Lower leg skin (tissue), 4 donors: ENCODE measurements at regions not wholly inside any gene's neighbourhood (a gene's known extent, or its start where the extent isn't known, plus 50 kb on each side); places are given as distances from the start of the nearest gene placed in this dataset.

ENCODE experiments used
- DNase-seq, 2 donors: peaks; one replicate each; pipeline ENCODE4 v3.0.0-alpha.2; 2019; ENCODE audit warnings: low spot score in 2 of 2
- H3K4me3 ChIP-seq: fragments of 200-600 bp; sonication (generic); 2 replicates; pipeline ENCODE4 v1.5.1; 2017; ENCODE audit warnings: mild to moderate bottlenecking, low read depth; ENCODE audit not compliant: poor library complexity, severe bottlenecking
- POLR2A ChIP-seq, 2 donors: fragments of 450-650 bp; IDR thresholded peaks; one replicate each; pipeline ENCODE4 v1.6.1; 2016 to 2017; ENCODE audit warnings: antibody characterized with exemption in 2 of 2, mild to moderate bottlenecking in 1 of 2, moderate library complexity in 1 of 2
- WGBS, 2 donors: methylation state at CpG; one replicate each; pipeline ENCODE4 v1.1.5; 2018; 5-methylcytosine and 5-hydroxymethylcytosine counted together
- intact Hi-C: fragments of 100-400 bp; cut with DNase I; formaldehyde crosslinking; loops from one replicate; pipeline ENCODE4 v1.15.0; 2023; ENCODE audit warnings: low total_unique reads
- TF ChIP-seq, protein P1 (sequence below), 3 donors: fragments of 450-650 bp; IDR thresholded peaks; one replicate each; pipeline ENCODE4 v1.5.1; 2016; ENCODE audit warnings: antibody characterized with exemption in 3 of 3, mild to moderate bottlenecking in 3 of 3, moderate library complexity in 2 of 3

DNA sequence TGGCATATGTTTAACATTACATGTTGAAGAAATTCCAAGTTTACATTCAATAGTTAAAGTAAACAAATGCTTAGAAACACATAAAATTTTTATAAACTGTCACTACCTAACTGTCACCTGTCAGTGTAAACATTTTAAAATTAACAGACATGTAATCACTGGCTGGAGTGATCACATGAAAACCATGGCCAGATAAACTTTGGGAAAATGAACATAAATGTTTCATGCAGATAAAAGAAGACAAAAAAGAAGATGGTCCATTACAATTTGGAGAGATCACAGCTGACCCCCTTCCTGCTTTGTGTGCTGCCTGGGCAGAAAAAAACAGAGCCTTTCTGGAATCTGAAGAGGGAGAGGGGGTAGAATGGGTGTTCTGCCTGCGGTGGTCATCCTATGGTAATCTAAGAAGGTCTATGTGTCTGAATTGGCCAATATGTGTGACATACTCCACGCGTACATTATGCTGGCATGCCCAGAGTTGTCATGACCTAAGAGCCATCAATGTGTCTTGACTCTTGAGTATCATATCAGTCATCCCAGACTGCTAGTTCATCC is 57.5 kb upstream of the MEOX2 start:
- DNase-seq: no peak
- intact Hi-C loops: no loop called here
- 62 to 65% methylated on average over 3 of the region's 3 CpGs for WGBS, 2 donors

DNA sequence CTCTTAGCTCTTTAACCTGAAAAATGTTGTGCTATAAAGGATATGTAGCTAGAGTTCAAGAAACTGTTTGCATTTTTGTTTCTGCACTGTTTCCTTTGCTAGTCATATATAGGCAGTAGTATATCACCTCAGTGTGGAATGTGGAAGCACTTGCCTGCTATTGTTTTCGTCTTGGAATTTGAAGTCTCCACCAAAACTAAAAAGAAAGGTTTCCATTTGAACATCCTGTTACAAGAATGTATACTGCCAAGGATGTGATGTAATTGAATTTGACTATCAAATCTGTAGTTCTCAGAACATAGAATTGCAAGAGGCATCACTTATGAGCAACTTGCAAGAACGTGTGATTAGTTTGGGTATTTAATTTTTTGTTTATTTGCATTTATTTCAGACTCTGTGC is 51.1 kb upstream of the MEOX2 start:
- intact Hi-C loops: no loop called here
- TF ChIP-seq, protein P1, sequence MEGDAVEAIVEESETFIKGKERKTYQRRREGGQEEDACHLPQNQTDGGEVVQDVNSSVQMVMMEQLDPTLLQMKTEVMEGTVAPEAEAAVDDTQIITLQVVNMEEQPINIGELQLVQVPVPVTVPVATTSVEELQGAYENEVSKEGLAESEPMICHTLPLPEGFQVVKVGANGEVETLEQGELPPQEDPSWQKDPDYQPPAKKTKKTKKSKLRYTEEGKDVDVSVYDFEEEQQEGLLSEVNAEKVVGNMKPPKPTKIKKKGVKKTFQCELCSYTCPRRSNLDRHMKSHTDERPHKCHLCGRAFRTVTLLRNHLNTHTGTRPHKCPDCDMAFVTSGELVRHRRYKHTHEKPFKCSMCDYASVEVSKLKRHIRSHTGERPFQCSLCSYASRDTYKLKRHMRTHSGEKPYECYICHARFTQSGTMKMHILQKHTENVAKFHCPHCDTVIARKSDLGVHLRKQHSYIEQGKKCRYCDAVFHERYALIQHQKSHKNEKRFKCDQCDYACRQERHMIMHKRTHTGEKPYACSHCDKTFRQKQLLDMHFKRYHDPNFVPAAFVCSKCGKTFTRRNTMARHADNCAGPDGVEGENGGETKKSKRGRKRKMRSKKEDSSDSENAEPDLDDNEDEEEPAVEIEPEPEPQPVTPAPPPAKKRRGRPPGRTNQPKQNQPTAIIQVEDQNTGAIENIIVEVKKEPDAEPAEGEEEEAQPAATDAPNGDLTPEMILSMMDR (IDR thresholded peaks at IDR 0.05): no peak
- no peak for TF ChIP-seq POLR2A (IDR thresholded peaks at IDR 0.05)
- DNase-seq: no peak
- 48 to 53% methylated on average over 2 of the region's 2 CpGs for WGBS, 2 donors
- H3K4me3 ChIP-seq: no peak overlapping the region

More for the DNA sequence above, 57.5 kb upstream of the MEOX2 start:
- H3K4me3 ChIP-seq: no peak overlapping the region
- TF ChIP-seq, protein P1 (IDR thresholded peaks at IDR 0.05): no peak
- TF ChIP-seq POLR2A (IDR thresholded peaks at IDR 0.05): no peak
